Suprapubic skin (tissue), 4 donors: ENCODE measurements at regions not wholly inside any gene's neighbourhood (a gene's known extent, or its start where the extent isn't known, plus 50 kb on each side); places are given as distances from the start of the nearest gene placed in this dataset.

Experiments
- EP300 ChIP-seq: sonication (generic); formaldehyde crosslinking; IDR thresholded peaks from one replicate; pipeline ENCODE4 v1.6.1; 2017; ENCODE audit warnings: antibody characterized with exemption
- POLR2AphosphoS5 ChIP-seq, 3 donors: sonication (generic); formaldehyde crosslinking; IDR thresholded peaks; one replicate each; pipeline ENCODE4 v1.6.1; 2017; ENCODE audit warnings: antibody characterized with exemption in 3 of 3
- TF ChIP-seq, protein P1 (sequence below), 2 donors: fragments of 200-600 bp in 1 of 2; fragments of 450-650 bp in 1 of 2; sonication (generic) in 1 of 2; IDR thresholded peaks; one replicate each; pipeline ENCODE4 v1.5.1; 2016 to 2019; ENCODE audit warnings: antibody characterized with exemption in 2 of 2, mild to moderate bottlenecking in 1 of 2, moderate library complexity in 1 of 2

DNA sequence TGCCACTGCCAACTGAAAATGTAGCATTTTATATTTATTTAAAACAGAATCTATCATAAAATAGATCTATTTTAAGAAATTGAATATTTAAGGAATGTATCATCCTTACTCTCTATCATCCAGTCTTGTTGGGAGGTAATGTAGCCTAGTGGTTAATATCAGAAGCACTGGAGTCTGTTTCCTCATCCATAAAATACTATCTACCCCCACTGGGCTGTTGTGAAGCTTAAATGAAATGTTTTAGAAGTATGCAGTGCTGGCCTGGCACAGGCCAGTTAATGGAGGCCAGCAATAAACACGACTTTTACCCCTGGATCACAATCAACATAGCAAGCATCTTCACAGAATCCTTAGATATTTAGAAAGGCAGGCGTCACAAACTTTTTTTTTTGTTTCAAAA lies 188.0 kb downstream of the CAND1 start:
- TF ChIP-seq, protein P1, sequence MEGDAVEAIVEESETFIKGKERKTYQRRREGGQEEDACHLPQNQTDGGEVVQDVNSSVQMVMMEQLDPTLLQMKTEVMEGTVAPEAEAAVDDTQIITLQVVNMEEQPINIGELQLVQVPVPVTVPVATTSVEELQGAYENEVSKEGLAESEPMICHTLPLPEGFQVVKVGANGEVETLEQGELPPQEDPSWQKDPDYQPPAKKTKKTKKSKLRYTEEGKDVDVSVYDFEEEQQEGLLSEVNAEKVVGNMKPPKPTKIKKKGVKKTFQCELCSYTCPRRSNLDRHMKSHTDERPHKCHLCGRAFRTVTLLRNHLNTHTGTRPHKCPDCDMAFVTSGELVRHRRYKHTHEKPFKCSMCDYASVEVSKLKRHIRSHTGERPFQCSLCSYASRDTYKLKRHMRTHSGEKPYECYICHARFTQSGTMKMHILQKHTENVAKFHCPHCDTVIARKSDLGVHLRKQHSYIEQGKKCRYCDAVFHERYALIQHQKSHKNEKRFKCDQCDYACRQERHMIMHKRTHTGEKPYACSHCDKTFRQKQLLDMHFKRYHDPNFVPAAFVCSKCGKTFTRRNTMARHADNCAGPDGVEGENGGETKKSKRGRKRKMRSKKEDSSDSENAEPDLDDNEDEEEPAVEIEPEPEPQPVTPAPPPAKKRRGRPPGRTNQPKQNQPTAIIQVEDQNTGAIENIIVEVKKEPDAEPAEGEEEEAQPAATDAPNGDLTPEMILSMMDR (IDR thresholded peaks at IDR 0.05): no peak
- TF ChIP-seq POLR2AphosphoS5 (IDR thresholded peaks at IDR 0.05): no peak
- no peak for TF ChIP-seq EP300
